GM10266 (cell line): ENCODE measurements at regions not wholly inside any gene's neighbourhood (a gene's known extent, or its start where the extent isn't known, plus 50 kb on each side); places are given as distances from the start of the nearest gene placed in this dataset.

Source experiments
- DNase-seq: peaks from one replicate; pipeline ENCODE4 v3.0.0; 2012; ENCODE audit errors: extremely low spot score
- CTCF ChIP-seq: IDR thresholded peaks from 2 replicates; pipeline ENCODE4 v1.5.1; 2012; ENCODE audit warnings: mild to moderate bottlenecking, low read depth; ENCODE audit not compliant: control insufficient read depth, insufficient read depth; ENCODE audit errors: missing control alignments

- DNase-seq, result no peak
- no peak for TF ChIP-seq CTCF
Observed at GRCh38 chr1:5724847-5725246, 267.4 kb downstream of the NPHP4 start.

- TF ChIP-seq CTCF, result no peak
- DNase-seq, result no peak
Observed at GRCh38 chr1:5722635-5723164, 269.5 kb downstream of the NPHP4 start.

- no peak for TF ChIP-seq CTCF
- no peak for DNase-seq
Observed at GRCh38 chr1:5721634-5722215, 270.5 kb downstream of the NPHP4 start.

- no peak for TF ChIP-seq CTCF
- no peak for DNase-seq
Observed at GRCh38 chr1:5720936-5721335, 271.3 kb downstream of the NPHP4 start.

- TF ChIP-seq CTCF, result no peak
- no peak for DNase-seq
Observed at GRCh38 chr1:5720484-5720883, 271.7 kb downstream of the NPHP4 start.

GRCh38 chr1:5720045-5720444 lies 272.2 kb downstream of the NPHP4 start:
- no peak for DNase-seq
- no peak for TF ChIP-seq CTCF

- no peak for TF ChIP-seq CTCF
- no peak for DNase-seq
Observed at GRCh38 chr1:5718831-5719632, 273.2 kb downstream of the NPHP4 start.
